C1 segment of cervical spinal cord (tissue), 14 donors: ENCODE measurements at regions not wholly inside any gene's neighbourhood (a gene's known extent, or its start where the extent isn't known, plus 50 kb on each side); places are given as distances from the start of the nearest gene placed in this dataset.

Experiments
- DNase-seq, 14 donors: peaks; one replicate each; lab custom pipeline; 2025; lab: John Stamatoyannopoulos, UW

DNA sequence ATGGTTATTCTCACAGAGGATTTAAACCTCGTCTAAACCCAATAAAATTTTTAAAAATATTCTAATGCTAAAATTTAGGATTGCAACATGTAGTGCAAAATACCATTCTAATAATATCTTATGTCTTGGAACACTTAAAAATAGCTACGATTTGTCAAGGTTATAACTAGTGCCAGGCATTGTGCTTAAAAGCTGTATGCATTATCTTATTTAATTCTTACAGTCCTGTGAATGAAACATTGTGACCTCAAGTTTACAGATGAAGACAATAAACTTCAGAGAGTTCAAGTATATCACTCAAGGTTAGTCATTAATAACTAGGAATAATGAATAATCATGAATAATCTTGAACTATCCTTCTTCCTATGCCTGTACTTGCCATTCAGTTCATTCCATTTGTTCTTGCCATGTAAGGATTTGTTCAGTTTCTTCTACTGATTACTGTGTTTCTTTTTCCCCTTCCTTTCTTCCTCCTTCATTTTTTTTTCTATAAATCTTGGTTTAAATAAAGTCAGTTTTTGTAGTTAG is 897.6 kb upstream of the NR2F2 start:
- no peak for DNase-seq

DNA sequence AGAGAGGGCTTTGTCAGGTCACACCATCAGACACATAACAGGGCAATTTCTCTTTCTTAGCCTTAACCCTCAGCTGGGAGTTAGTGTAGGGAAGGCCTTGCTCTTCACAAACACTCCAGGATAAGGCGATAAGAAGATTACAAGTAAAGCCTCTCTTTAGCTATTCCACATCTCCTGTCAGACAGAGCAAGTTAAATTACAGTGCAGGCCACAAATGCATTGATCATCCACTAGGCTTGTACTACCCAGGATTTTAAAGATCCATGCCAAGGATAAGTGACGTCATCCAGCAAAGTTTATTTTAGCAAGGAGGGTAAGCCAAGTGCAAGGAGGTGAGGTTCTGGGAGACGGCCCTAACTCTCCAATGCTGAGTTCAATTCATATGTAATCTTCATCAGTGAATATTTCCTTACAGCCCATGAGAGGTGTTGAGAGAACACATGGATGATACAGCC is 890.6 kb upstream of the NR2F2 start:
- no peak for DNase-seq

DNA sequence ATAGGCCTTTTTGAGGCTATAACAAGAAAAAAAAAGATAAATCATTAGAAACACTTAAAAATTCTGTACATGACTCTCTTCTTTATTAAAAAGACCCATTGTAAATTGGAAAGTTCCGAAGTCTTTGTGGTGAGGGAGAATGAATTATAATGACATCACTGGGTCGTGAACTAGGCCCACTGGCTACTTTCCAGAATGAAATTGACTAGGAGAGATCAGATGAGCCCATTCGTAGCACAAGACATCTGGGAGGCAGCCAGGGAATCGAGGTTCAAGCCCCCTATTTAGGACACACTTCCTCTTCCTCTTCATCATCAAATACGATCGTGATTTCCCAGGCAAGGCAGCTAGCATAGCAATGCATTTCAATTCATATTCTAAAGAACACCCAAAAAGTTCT is 889.8 kb upstream of the NR2F2 start:
- no peak for DNase-seq

- no peak for DNase-seq
Measured at GRCh38 chr15:95442107-95442719, 888.3 kb upstream of the NR2F2 start.

- no peak for DNase-seq
Measured at GRCh38 chr15:95444860-95445259, 885.6 kb upstream of the NR2F2 start.

GRCh38 chr15:95446854-95447253 is 883.6 kb upstream of the NR2F2 start:
- DNase-seq, result no peak

GRCh38 chr15:95447486-95447885 is 883.0 kb upstream of the NR2F2 start:
- no peak for DNase-seq

- no peak for DNase-seq
Measured at GRCh38 chr15:95448531-95449229, 881.8 kb upstream of the NR2F2 start.

DNA sequence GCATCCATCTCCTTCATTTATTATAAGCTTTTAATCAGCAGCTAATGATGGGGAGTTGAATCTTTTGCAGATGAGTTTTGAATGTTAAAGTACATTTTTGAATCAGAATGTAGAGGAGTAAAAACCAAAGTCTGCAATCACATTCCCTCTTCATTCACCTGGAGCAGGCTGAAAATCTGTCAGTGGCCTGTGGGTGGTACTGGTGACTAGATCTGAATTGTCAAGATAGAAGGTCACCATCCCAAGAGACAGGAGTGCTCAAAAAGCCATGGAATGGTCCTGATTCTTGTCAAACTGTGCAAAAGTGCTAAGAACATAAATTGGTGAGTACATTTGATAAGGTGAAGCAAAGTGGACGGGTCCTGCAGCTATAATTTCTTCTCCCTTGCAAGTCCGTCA is 881.3 kb upstream of the NR2F2 start:
- DNase-seq, result no peak

GRCh38 chr15:95450413-95450812 is 880.1 kb upstream of the NR2F2 start:
- DNase-seq, result no peak

GRCh38 chr15:95451938-95452337 is 878.6 kb upstream of the NR2F2 start:
- no peak for DNase-seq

- DNase-seq, result no peak
Measured at GRCh38 chr15:95454403-95455262, 875.9 kb upstream of the NR2F2 start.

GRCh38 chr15:95457520-95457919 is 873.0 kb upstream of the NR2F2 start:
- DNase-seq, result no peak

DNA sequence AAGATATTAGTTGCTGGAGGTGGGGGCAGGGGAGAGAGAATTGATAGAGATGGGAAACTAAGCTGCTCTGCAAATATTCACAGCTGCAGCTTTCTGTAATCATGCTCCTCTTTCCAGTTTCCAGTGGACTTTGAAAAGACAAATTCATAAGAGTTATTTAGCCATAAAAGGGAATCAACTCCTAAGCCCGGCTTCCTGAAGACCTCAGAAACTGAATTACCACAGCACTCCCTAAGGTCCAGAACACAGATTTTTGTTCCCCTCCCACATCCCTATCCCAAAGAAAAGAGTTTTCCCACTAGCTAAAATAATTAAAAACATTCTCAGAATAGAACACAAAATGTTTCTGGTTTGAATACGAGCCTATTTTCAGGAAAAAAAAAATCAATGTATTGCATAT is 871.8 kb upstream of the NR2F2 start:
- no peak for DNase-seq

GRCh38 chr15:95459273-95459672 is 871.2 kb upstream of the NR2F2 start:
- DNase-seq, result no peak

DNA sequence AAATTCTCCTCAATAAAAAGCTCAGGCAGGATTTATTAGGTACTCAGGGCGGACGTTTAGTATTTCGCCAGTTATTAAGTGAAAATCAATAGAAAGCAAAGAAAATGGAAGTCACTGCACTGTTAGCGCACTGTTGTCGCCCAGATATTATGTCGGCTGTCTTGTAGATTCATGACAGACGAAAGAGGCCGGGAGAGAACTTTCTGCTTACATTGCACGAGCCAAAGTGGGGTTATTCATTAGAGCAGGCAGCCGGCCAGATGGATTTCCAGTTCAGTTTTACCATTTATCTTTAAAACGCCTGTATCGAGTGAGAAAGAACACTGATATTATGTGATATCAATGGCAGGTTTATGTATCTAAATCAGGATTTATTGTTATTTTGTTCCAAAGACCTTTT is 866.0 kb upstream of the NR2F2 start:
- no peak for DNase-seq

DNA sequence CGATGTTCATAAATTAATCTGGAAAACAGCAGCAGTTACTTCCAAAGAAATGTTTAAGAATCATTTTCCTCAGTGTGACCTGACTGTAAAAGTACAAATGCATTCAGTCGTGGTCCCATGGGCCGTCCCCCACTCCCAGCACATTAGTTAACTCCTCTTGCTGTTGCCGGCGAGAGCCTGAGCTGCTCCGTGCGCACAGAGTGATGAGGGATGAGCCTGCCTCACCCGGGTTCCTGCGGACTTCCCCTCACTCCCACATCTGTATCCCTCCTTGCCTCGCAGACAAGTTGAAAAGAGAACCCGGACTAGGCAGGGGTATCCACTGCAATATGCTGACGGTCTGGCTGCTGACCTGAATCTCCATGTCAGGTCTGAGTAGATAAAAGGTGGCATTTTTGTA is 861.7 kb upstream of the NR2F2 start:
- DNase-seq, result no peak

DNA sequence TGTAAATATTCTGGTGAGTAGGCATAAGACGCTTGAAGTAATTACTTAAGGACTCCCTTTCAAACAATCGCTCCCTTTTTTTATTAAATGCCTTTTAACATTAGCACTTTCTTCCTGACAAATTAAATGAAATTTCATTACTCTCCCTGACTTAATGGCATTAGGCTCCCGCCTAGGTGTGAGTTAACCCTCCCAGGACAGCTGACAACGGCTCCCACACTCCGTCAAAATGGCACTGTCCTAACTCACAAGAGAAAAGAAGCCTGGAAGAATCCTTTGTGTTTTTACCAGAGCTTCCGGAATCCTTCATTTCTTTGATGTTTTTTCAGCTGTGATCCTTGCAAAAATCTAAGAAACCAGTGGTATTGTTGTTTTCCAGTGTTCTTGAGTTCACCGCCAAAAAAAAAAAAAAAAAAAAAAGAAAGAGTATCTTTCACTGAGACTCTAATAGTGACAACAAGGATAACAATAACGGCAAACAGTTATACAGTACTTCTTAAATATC is 861.0 kb upstream of the NR2F2 start:
- no peak for DNase-seq

GRCh38 chr15:95470529-95470928 is 860.0 kb upstream of the NR2F2 start:
- no peak for DNase-seq

- no peak for DNase-seq
Measured at GRCh38 chr15:95470997-95471689, 859.4 kb upstream of the NR2F2 start.

- no peak for DNase-seq
Measured at GRCh38 chr15:95471690-95472086, 858.8 kb upstream of the NR2F2 start.

GRCh38 chr15:95475067-95475466 is 855.4 kb upstream of the NR2F2 start:
- DNase-seq, result no peak
